Activated CD8-positive, alpha-beta T cell treated with anti-CD3 and anti-CD28 coated beads for 36 hours (primary cell): ENCODE measurements at regions not wholly inside any gene's neighbourhood (a gene's known extent, or its start where the extent isn't known, plus 50 kb on each side); places are given as distances from the start of the nearest gene placed in this dataset.

Experiments used
- ATAC-seq: fragments of 200-7000 bp; cut with Tn5 transposase; one replicate; pipeline ENCODE4 v1.10.0; 2021; ENCODE audit warnings: mild to moderate bottlenecking, moderate library complexity
- CTCF ChIA-PET: fragments of 350-600 bp; sonication (Branson Sonifier 250); formaldehyde crosslinking; loops from one replicate; lab custom pipeline; 2021; ENCODE audit warnings: antibody characterized with exemption; lab: Charles Lee
- POLR2A ChIA-PET: fragments of 350-600 bp; sonication (Branson Sonifier 250); formaldehyde crosslinking; loops from one replicate; lab custom pipeline; 2021; ENCODE audit warnings: antibody characterized with exemption; lab: Charles Lee
- DNase-seq: peaks from one replicate; pipeline ENCODE4 v3.0.0-alpha.2; 2020
- H3K27ac Mint-ChIP-seq: one replicate; pipeline ENCODE4 v1.8.0; 2021; ENCODE audit warnings: mild to moderate bottlenecking, mixed read lengths
- H3K27me3 Mint-ChIP-seq: one replicate; pipeline ENCODE4 v1.8.0; 2021; ENCODE audit warnings: mixed read lengths
- H3K36me3 Mint-ChIP-seq: one replicate; pipeline ENCODE4 v1.8.0; 2021; ENCODE audit warnings: low read depth, mixed read lengths
- H3K4me1 Mint-ChIP-seq: one replicate; pipeline ENCODE4 v1.8.0; 2021; ENCODE audit warnings: low read depth, mixed read lengths
- H3K4me3 Mint-ChIP-seq: one replicate; pipeline ENCODE4 v1.8.0; 2021; ENCODE audit warnings: mild to moderate bottlenecking, moderate library complexity, mixed read lengths
- H3K9me3 Mint-ChIP-seq: one replicate; pipeline ENCODE4 v1.8.0; 2021; ENCODE audit warnings: mixed read lengths
- intact Hi-C: fragments of 100-400 bp; cut with micrococcal nuclease; formaldehyde crosslinking; loops from one replicate; pipeline ENCODE4 v1.10.0; 2022
- TF ChIP-seq, protein P1 (sequence below): fragments of 200-600 bp; IDR thresholded peaks from one replicate; pipeline ENCODE4 v1.8.0; 2022; ENCODE audit warnings: antibody characterized with exemption, mild to moderate bottlenecking

GRCh38 chr18:56118422-56118821, 520.0 kb downstream of the TXNL1 start:
- peaks cover 4% of the 10 kb centered on the region for H3K27me3 Mint-ChIP-seq
- TF ChIP-seq, protein P1, sequence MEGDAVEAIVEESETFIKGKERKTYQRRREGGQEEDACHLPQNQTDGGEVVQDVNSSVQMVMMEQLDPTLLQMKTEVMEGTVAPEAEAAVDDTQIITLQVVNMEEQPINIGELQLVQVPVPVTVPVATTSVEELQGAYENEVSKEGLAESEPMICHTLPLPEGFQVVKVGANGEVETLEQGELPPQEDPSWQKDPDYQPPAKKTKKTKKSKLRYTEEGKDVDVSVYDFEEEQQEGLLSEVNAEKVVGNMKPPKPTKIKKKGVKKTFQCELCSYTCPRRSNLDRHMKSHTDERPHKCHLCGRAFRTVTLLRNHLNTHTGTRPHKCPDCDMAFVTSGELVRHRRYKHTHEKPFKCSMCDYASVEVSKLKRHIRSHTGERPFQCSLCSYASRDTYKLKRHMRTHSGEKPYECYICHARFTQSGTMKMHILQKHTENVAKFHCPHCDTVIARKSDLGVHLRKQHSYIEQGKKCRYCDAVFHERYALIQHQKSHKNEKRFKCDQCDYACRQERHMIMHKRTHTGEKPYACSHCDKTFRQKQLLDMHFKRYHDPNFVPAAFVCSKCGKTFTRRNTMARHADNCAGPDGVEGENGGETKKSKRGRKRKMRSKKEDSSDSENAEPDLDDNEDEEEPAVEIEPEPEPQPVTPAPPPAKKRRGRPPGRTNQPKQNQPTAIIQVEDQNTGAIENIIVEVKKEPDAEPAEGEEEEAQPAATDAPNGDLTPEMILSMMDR = no peak
- no peak for ATAC-seq
- H3K27ac Mint-ChIP-seq = no peak overlapping the region
- ChIA-PET POLR2A (no interaction called here), CTCF (no interaction called here)
- no peaks in the 10 kb centered on the region for H3K4me1 Mint-ChIP-seq
- no peaks in the 10 kb centered on the region for H3K9me3 Mint-ChIP-seq
- H3K36me3 Mint-ChIP-seq = no peaks in the 10 kb centered on the region
- DNase-seq = no peak
- intact Hi-C loops = no loop called here
- no peak overlapping the region for H3K4me3 Mint-ChIP-seq

GRCh38 chr18:56115071-56116015, 523.0 kb downstream of the TXNL1 start:
- Mint-ChIP-seq H3K4me1 (peaks cover 3% of the 10 kb centered on the region), H3K9me3 (no peaks in the 10 kb centered on the region), H3K36me3 (no peaks in the 10 kb centered on the region), H3K27ac (no peak overlapping the region), H3K27me3 (peaks cover 4% of the 10 kb centered on the region), H3K4me3 (no peak overlapping the region)
- no peak for ATAC-seq
- no peak for DNase-seq
- ChIA-PET CTCF (no interaction called here), POLR2A (no interaction called here)
- TF ChIP-seq, protein P1 = no peak
- intact Hi-C loops = no loop called here

DNA sequence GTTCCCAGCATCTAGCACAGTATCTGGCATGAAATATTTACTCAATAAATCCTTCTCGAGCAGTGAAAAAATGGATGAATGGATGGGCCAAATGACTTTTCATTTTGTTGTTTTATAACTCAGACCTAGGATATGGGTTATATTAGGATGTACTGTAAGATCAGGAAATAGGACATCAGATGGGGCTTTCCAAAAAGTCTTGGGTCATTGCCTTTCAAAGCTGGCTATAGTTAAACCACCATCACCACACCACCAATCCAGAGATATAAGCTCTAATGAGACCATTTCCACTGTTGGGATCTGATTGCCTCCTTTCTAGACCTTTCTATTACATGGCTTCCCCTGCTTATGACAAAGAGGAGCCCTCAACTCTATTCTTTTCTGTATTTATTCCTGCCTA, 525.0 kb upstream of the TCF4 start:
- intact Hi-C loops = no loop called here
- ATAC-seq = no peak
- Mint-ChIP-seq H3K36me3 (no peaks in the 10 kb centered on the region), H3K9me3 (no peaks in the 10 kb centered on the region), H3K4me1 (peaks cover 3% of the 10 kb centered on the region), H3K27me3 (peaks cover 5% of the 10 kb centered on the region), H3K27ac (no peak overlapping the region), H3K4me3 (no peak overlapping the region)
- POLR2A ChIA-PET = no interaction called here
- TF ChIP-seq, protein P1 = no peak
- CTCF ChIA-PET = interaction anchor here (0.5 kb wide), 1 partner anchor 143 kb away, joined by 3 read pairs; no protein-coding TSS in a partner anchor
- no peak for DNase-seq

GRCh38 chr18:56112013-56112749, 524.2 kb upstream of the TCF4 start:
- intact Hi-C loops = no loop called here
- TF ChIP-seq, protein P1 = no peak
- Mint-ChIP-seq H3K36me3 (no peaks in the 10 kb centered on the region), H3K9me3 (no peaks in the 10 kb centered on the region), H3K4me3 (no peak overlapping the region), H3K27ac (no peak overlapping the region), H3K4me1 (peaks cover 3% of the 10 kb centered on the region), H3K27me3 (peaks cover 5% of the 10 kb centered on the region)
- CTCF ChIA-PET = no interaction called here
- POLR2A ChIA-PET = no interaction called here
- DNase-seq (peak; percentile 33), ATAC-seq (peak; percentile 87)

DNA sequence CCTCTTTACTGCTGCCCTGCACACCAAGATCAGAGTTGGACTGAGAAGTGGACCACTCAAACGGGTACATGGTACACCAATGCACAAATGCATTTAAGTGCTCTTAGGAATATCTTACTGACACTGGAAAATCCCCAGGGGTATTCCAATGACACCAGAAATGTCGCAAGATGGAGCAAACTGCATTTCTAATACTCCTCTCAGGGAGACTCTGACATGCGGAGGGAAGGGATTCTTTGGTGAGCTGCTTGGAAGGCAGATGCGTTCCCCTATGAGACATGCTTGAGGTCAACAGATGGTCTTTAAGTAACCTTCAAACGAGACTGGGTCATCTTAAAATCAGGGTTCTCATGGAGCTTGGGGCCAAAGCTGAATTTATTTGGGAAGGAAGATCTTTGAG, 521.8 kb upstream of the TCF4 start:
- H3K9me3 Mint-ChIP-seq = peaks cover 2% of the 10 kb centered on the region
- ATAC-seq = no peak
- H3K27ac Mint-ChIP-seq = no peak overlapping the region
- DNase-seq = no peak
- intact Hi-C loops = no loop called here
- no peaks in the 10 kb centered on the region for H3K36me3 Mint-ChIP-seq
- CTCF ChIA-PET = no interaction called here
- TF ChIP-seq, protein P1 = no peak
- peaks cover 3% of the 10 kb centered on the region for H3K4me1 Mint-ChIP-seq
- H3K4me3 Mint-ChIP-seq = no peak overlapping the region
- POLR2A ChIA-PET = no interaction called here
- peaks cover 5% of the 10 kb centered on the region for H3K27me3 Mint-ChIP-seq
